Stomach (tissue), 8 donors: ENCODE measurements at regions not wholly inside any gene's neighbourhood (a gene's known extent, or its start where the extent isn't known, plus 50 kb on each side); places are given as distances from the start of the nearest gene placed in this dataset.

Experiments
- DNase-seq, 2 donors: peaks; one replicate each; pipeline versions ENCODE4 v3.0.0 to v3.0.0-alpha.2; 2013 to 2019
- H3K27ac ChIP-seq, 5 donors: fragments of 200-600 bp in 4 of 5; sonication (generic) in 4 of 5; one replicate each; pipeline ENCODE4 v1.5.1; 2013 to 2019; ENCODE audit warnings: mild to moderate bottlenecking in 1 of 5, moderate library complexity in 1 of 5
- H3K27me3 ChIP-seq, 3 donors: fragments of 200-600 bp; sonication (generic); one replicate each; pipeline ENCODE4 v1.5.1; 2017 to 2019; ENCODE audit warnings: mixed run types in 1 of 3
- H3K36me3 ChIP-seq, 4 donors: fragments of 200-600 bp; sonication (generic); 1 replicate in 3 of 4; 2 replicates in 1 of 4; pipeline ENCODE4 v1.5.1; 2016 to 2019
- H3K4me1 ChIP-seq, 4 donors: fragments of 200-600 bp; sonication (generic); one replicate each; pipeline ENCODE4 v1.5.1; 2016 to 2019
- H3K4me3 ChIP-seq, 4 donors: fragments of 200-600 bp; sonication (generic) in 3 of 4; one replicate each; pipeline ENCODE4 v1.5.1; 2016 to 2019; ENCODE audit warnings: mild to moderate bottlenecking in 1 of 4
- H3K9me3 ChIP-seq, 4 donors: fragments of 200-600 bp; sonication (generic); one replicate each; pipeline ENCODE4 v1.5.1; 2016 to 2019
- CTCF ChIP-seq, 7 experiments: fragments of 450-650 bp in 4 of 7; fragments of 200-600 bp in 3 of 7; sonication (generic) in 3 of 7; IDR thresholded peaks; one replicate each; pipeline ENCODE4 v1.5.1; 2016 to 2019; ENCODE audit warnings: antibody characterized with exemption in 7 of 7, control low read depth in 2 of 7, mild to moderate bottlenecking in 1 of 7
- EP300 ChIP-seq: sonication (generic); formaldehyde crosslinking; IDR thresholded peaks from one replicate; pipeline ENCODE4 v1.6.1; 2017; ENCODE audit warnings: antibody characterized with exemption
- POLR2A ChIP-seq, 4 donors: fragments of 450-650 bp; IDR thresholded peaks; one replicate each; pipeline ENCODE4 v1.6.1; 2016; ENCODE audit warnings: antibody characterized with exemption in 4 of 4, control low read depth in 2 of 4, mild to moderate bottlenecking in 1 of 4, moderate library complexity in 1 of 4
- POLR2AphosphoS5 ChIP-seq, 3 donors: sonication (generic); formaldehyde crosslinking; IDR thresholded peaks; one replicate each; pipeline ENCODE4 v1.6.1; 2016; ENCODE audit warnings: antibody characterized with exemption in 3 of 3
- WGBS, 5 donors: extraction: QIAGEN DNeasy Blood & Tissue Kit in 3 of 5; methylation state at CpG; one replicate each; pipeline versions ENCODE4 v1.1.5 to v1.1.7; 2013 to 2018; 5-methylcytosine and 5-hydroxymethylcytosine counted together
- intact Hi-C: fragments of 100-400 bp; cut with DNase I; formaldehyde crosslinking; loops from one replicate; pipeline ENCODE4 v1.15.1; 2023; ENCODE audit warnings: low total_unique reads
- donor health status: healthy with polysubstance abuse.
- donor health status: Bipolar disorder and iron deficiency.
- donor health status: healthy.

GRCh38 chr13:34637636-34638035 is 304.4 kb upstream of the NBEA start:
- no peaks in the 10 kb centered on the region for H3K4me1 ChIP-seq
- DNase-seq, result no peak
- 80 to 91% (median 88%) methylated on average over 2 of the region's 2 CpGs for WGBS, 5 donors
- peaks cover 0 to 6% (median 0%) of the 10 kb centered on the region in 4 donors for H3K9me3 ChIP-seq
- no peaks in the 10 kb centered on the region for H3K36me3 ChIP-seq
- no peak overlapping the region for H3K4me3 ChIP-seq
- no peak overlapping the region for H3K27ac ChIP-seq
- H3K27me3 ChIP-seq, result no peaks in the 10 kb centered on the region
- TF ChIP-seq POLR2A (IDR thresholded peaks at IDR 0.05) (no peak), POLR2AphosphoS5 (IDR thresholded peaks at IDR 0.05) (no peak), CTCF (IDR thresholded peaks at IDR 0.05) (no peak), EP300 (no peak)
- intact Hi-C loops, result no loop called here

GRCh38 chr13:34638897-34639296 is 303.2 kb upstream of the NBEA start:
- no peak overlapping the region for H3K27ac ChIP-seq
- peaks cover 0 to 6% (median 0%) of the 10 kb centered on the region in 4 donors for H3K9me3 ChIP-seq
- H3K27me3 ChIP-seq, result no peaks in the 10 kb centered on the region
- H3K4me1 ChIP-seq, result no peaks in the 10 kb centered on the region
- intact Hi-C loops, result no loop called here
- no peaks in the 10 kb centered on the region for H3K36me3 ChIP-seq
- no peak overlapping the region for H3K4me3 ChIP-seq
- no peak for TF ChIP-seq CTCF (IDR thresholded peaks at IDR 0.05)
- TF ChIP-seq EP300, result no peak
- no peak for TF ChIP-seq POLR2AphosphoS5 (IDR thresholded peaks at IDR 0.05)
- TF ChIP-seq POLR2A (IDR thresholded peaks at IDR 0.05), result no peak
- 87 to 96% (median 92%) methylated on average over 2 of the region's 2 CpGs for WGBS, 5 donors
- DNase-seq, result no peak

- DNase-seq, result no peak
- Histone ChIP-seq H3K27me3 (no peaks in the 10 kb centered on the region), H3K4me3 (no peak overlapping the region), H3K27ac (no peak overlapping the region), H3K9me3 (peaks cover 0 to 6% (median 0%) of the 10 kb centered on the region in 4 donors), H3K36me3 (no peaks in the 10 kb centered on the region), H3K4me1 (no peaks in the 10 kb centered on the region)
- intact Hi-C loops, result no loop called here
- 81 to 87% (median 84%) methylated on average over 9 of the region's 9 CpGs for WGBS, 5 donors
- TF ChIP-seq CTCF (IDR thresholded peaks at IDR 0.05) (no peak), EP300 (no peak), POLR2A (IDR thresholded peaks at IDR 0.05) (no peak), POLR2AphosphoS5 (IDR thresholded peaks at IDR 0.05) (no peak)
Observed at GRCh38 chr13:34640179-34640992, 301.7 kb upstream of the NBEA start.

GRCh38 chr13:34640993-34641330 is 301.1 kb upstream of the NBEA start:
- Histone ChIP-seq H3K36me3 (no peaks in the 10 kb centered on the region), H3K9me3 (peaks cover 0 to 6% (median 0%) of the 10 kb centered on the region in 4 donors), H3K27ac (no peak overlapping the region), H3K4me1 (no peaks in the 10 kb centered on the region), H3K27me3 (no peaks in the 10 kb centered on the region), H3K4me3 (no peak overlapping the region)
- no peak for TF ChIP-seq EP300
- TF ChIP-seq POLR2AphosphoS5 (IDR thresholded peaks at IDR 0.05), result no peak
- no peak for TF ChIP-seq CTCF (IDR thresholded peaks at IDR 0.05)
- TF ChIP-seq POLR2A (IDR thresholded peaks at IDR 0.05), result no peak
- no peak for DNase-seq
- WGBS, 5 donors, result 75 to 91% (median 85%) methylated on average over 4 of the region's 4 CpGs
- intact Hi-C loops, result no loop called here
